NCI-H2196 (cell line): ENCODE measurements at regions not wholly inside any gene's neighbourhood (a gene's known extent, or its start where the extent isn't known, plus 50 kb on each side); places are given as distances from the start of the nearest gene placed in this dataset.

ENCODE experiments used
- DNase-seq: peaks from one replicate; lab custom pipeline; 2025; ENCODE audit not compliant: unreplicated experiment; lab: John Stamatoyannopoulos, UW

DNA sequence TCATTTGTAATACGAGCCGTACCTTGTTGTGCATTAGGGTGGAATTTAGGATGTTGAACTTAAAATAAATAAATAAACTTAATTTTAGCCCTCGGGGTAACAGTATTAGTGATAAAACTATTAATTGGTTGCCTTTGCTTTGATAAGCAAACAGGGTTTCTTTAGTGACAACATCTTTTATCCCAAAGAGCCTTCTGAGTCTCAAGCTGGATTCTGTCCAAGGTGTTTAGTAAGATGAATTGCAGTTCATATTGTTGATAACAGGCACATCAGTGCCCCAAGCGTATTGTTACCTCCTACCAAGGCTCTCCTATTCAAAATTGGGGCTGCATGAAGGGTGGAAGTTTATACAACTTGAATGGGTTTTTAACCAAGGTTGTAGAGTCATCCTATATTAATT lies 144.4 kb upstream of the CELF2 start:
- no peak for DNase-seq

DNA sequence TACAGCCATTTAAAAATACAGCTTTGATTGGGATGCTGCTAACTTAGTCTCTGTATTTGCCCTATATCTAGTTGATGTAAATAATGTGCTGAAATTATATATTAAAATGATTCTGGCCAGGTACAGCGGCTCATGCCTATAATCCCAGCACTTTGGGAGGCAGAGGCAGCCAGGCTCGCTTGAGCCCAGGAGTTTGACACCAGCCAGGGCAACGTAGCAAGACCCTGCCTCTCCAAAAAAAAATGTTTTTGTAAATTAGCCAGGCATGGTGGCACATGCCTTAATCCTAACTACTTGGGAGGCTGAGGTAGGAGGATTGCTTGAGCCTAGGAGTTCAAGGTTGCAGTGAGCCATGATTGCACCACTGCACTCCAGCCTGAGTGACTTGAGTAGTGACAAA lies 143.8 kb upstream of the CELF2 start:
- DNase-seq = no peak

DNA sequence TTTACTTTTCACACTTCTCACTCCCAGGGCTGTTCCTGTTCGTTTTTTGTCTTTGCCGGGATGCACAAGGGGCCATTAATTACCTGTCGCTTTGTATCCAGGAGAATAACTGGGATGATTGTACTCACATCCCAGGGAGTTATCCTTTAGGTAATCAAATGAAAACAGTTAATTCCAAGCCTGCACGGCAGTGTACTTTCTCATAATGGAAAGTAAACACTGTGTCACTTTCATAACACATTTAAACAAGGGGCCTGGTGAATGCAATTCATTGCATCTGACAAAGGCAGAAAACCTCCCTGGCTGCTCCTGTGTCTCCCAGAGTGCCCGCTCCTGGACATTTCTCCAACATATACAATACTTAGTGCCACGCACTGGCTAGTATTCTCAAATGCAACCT lies 138.7 kb upstream of the CELF2 start:
- DNase-seq = no peak

DNA sequence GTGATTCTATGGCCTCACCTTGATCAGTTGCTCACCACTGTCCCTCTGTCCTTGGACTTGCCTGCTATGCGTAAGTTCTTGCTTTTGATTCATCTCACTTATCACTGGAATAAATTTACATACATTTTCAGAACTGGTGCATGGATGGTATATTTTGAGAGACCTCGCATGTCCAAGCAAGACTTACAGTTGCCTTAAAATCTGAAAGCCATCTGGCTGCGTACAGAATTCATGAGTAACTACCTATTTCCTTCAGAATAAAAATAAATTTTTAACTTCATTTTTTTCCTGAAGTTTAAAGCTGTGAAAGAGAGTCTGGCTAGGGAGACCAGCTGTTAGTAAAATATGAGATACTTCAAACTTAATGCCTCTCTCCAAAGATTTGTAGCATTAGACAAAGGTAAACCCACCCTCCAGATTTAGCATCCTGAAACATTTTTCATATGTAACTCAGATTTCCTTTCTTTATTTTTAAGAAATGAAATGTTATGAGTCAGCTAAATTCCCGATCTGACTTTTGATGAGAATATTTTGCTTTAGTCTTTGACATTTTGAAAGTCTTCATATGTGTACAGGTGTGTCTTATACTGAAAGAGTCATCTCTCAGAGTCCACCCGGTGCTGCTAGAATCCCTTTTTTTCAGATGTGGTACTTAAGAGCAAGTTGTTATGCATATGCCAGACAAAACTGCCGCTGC lies 136.4 kb upstream of the CELF2 start:
- DNase-seq = no peak

DNA sequence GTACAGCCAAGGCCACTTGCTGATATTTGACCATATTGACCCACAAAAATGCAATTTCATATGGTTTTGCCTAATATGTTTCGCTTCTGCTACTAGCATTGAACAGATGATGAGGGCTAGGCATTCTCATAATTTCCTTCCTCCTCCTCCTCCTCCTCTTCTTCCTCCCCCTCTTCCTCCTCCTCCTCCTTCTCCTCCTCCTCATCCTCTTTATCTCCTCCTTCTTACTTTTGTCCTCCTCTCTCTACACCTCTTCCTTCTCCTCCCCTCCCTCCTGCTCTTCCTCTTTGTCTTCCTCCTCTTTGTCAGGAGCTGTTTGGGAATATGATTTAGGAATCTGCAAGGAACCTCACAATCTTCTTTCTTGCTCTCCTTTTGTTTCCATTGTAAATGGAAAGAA lies 133.9 kb upstream of the CELF2 start:
- DNase-seq = no peak

DNA sequence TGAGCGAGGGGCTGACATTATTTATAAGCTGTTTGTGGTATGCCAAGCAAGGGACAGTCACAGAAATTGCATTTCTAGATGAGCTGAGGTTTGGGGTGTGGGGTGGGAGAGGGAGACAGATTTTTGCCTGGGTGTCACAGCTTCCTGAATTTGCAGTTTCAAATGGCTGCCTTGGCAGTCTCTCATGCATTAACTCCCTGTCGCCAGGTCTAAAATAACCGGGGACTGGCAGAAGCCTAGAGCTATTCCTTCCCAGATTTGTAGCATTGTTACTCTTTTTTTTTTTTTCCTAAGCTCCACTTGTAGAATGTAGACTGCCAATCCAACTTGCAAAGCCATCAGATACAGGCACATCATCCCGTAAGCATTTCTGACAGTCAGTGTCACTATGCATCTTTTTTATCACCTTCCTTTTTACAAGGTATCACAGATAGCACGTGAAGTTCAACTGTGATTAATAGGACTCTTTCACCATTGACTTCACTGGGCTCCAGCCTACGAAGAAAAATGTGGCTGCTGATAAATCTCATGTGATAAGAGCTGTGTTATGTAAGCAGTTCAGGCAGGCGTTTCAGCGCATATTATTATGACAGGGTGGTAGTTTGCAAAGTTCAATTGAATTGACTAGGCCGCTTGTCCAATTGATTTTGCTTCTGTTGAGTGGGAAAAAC lies 130.7 kb upstream of the CELF2 start:
- DNase-seq = no peak

DNA sequence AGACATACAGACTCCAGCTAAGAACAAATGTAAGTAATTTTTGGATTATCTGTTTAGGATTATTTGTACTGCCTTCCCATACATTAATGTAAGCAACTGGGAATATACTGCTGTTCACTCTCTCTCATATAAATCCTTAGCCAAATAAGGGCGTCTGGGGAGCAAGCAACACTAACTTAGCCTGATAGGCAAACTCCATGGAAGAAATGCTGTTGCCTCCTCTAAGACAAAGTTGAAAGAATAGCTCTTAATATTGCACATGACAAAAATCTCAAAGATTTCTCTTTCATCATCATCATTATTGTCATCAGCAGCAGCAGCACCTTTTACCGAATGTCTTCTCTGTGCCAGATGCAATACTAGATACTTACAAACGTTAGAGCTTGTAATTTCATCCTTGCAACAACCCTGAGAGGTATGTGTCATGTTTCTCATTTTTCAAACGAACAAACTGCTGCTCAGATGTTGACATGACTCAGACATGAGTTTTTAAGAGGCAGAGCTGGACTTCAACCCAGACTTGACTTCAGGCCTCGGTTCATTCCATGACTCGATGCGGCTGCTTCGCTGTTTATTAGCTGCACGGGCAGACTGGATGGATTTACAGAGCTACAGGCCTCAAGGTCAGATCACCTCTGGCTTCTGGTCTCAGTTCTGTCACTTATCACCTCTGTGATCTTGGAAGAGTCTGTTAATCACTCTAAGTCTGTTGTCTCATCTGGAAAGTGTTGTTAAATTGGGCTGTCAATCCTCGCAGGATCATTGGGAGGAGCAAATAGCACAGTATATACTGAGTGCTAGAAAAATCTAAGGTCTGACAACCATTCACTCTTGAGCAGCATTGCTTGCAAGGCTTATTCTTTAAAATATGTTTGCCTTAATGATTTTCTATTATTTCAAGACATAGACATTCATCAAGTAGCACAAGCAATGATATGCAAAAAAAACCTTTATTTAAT lies 126.3 kb upstream of the CELF2 start:
- no peak for DNase-seq

DNA sequence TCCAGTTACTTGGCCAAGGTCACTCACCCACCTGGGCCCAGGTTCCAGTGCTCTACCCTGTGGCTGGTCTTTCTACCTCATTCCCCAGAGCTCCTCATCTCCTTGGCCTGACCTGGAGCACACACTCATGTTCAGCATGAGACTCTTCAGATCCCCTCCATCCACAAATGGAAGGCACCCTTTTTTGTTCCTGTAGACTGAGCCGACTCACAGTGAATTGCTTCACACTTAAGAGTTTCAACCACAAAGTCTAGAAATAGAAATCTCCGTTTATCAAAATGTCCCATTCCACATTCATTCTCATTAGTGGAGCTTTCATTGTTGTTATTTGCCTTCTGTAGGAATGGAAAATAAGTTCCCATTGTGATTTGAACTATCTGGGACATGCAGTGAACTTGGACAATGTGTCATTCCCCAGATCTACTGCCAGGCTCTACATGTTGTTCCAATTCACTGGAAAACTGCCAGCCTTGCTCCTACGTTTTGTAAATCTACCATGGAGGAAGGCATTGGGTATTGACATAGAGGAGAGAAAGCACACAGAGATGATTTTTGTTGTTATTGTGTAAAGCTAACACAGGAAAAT lies 125.3 kb upstream of the CELF2 start:
- no peak for DNase-seq

DNA sequence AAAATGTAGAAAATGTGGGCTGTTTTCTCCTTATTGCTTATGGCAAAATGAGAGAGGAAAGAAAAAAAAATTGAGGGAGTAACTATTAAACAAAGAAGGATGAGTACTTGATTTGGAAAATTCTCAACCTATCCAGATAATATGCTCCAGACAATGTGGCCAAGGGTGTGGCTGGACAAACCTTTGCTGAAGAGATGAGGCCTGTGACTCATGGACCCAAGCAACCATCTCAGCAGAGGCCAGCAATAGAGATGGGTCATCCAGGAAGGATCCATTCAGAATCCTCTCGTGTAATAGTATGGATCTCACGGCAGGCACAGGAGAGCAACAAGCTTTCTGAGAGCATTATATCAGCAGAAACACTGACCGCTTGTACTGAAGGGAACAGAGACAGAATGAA lies 120.3 kb upstream of the CELF2 start:
- DNase-seq = no peak

DNA sequence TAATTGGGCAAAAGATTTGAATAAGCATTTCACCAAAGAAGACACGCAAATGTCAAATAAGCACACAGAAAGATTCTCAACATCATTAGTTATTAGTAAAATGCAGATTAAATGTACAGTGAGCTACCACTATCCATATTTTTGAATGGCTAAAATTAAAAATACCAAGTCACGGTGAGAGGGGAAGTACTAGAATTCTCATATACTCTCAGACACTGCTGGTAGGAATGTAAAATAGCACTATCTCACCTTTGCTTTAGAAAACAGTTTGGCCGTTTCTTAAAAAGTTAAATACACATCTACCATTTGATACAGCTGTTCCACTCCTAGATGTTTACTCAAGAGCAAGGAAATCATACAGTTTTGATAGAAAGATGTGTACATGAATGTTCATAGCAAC lies 115.8 kb upstream of the CELF2 start:
- no peak for DNase-seq

DNA sequence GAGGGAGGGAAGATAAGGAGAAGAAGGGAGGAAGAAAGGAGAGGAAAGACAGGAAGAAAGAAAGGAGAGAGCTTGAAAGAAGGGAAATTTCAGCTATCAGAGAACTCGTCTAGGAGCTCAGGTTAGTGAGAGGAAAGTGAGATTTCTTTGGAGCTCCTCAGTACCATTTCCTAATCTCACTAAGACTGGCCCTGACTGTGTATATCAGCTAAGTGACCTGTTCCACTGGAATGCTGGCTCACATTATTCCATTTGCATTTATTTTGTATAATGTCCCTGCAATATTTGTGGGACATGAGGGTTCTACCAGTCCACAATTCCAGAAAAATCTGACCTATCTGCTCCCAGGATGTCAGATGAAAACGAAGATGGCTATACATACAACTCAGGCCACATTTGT lies 114.7 kb upstream of the CELF2 start:
- no peak for DNase-seq

DNA sequence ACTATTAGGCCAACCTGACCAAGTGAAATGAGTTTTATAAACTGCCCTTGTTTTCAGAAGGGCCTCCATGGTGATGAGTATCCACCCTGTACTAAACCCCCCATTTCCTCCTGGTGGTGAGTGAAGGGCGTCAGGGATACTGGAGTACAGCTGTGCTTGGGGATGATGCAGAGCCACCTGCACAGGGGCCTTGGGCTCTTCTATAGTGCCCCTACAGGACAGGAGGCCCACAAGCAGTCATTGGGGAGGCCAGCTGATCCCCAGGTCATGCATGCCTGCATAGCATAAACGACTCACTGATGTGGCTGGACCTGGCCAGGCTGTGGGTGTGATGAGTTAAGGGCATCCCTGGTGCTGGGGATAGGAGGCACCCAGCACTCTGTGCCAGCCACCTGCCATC lies 114.1 kb upstream of the CELF2 start:
- no peak for DNase-seq

DNA sequence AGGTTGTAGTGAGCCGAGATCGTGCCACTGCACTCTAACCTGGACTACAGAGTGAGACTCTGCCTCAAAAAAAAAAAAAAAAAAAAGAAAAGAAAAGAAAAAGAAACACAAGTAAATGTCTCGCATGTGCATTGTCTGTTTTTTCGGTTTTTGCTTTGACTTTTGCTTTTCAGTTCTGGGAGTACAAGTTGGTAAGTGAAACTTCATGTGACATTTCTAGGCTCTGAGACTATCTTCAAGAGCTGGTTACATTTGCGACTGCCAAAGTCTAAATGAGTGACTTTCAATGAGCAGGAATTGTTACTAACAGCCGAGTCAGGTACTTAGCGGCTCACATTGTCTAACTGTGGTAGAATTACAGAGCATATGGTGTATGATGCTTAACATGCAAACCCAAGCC lies 107.0 kb upstream of the CELF2 start:
- no peak for DNase-seq

DNA sequence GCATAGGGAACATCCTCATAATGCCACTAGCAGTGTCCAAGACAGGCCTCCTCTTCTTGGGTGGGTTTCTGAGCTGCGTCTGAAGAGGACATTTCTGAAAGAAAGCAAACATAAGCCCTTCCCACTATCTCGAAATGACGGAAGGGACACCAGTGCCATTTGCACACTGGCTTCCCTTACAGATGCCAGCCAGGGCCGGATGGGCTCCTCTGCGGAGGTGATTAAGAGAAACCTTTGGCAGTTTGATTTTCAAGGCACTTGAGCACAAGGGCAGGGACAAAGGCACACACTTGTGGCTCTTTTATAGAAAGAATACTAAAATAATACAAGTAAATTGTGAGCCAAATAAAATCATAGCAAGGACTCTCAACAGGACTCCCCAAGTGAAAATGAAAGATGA lies 106.6 kb upstream of the CELF2 start:
- no peak for DNase-seq

DNA sequence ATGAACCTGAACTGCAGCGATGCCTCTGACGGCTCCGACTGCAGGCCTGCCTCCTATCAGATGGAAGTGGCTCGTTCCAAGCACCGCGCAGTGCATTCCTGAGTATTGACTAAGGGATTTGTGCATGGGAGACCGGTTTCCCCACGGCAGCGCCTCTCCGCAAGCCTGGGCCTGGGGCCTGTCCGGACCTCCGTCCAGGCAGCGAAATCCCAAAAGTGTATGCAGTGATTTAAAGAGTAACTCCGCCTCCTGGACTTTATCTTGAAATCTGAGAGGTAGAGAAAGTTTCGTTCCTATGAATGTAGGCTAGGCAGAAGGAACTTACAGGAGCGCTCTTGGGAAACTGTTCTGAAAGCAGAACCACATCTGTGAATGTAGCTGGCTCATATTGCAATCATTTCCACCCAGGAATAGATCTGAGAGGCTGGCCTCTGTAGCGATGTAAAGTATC lies 106.2 kb upstream of the CELF2 start:
- DNase-seq = no peak

DNA sequence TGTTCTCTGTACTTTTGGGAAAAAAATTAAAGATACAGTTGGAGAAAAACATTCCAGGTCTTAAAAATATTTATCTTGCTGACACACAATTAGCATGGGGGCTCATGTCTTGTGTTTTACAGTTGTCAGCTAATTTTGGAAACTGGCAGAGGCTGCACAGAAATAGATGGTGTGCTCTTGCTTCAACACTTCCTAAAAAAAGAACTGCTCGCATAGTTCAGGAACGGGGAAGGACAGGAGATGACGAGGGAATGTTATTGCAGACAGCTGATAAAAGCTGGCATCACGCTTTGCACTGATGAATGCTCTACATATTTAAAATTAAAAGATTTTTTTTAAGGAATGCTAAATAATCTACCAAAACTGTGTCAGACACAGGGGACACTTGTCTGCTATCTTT lies 103.5 kb upstream of the CELF2 start:
- DNase-seq = no peak

DNA sequence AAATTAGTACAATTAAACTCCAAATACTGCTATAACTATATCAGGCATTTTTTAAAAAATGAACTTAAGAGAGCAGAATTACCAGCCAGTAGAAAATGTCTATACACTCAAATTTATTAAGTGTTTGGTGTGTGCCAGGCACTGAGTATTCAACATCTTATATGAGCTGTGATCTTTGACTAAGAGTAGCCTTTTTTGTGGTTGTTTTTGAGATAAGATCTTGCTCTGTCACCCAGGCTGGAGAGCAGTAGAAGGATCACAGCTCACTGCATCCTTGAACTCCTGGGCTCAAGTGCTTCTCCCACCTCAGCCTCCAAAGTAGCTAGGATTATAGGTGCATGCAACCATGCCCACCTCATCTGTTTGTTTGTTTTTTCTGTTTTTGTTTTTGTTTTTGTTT lies 102.5 kb upstream of the CELF2 start:
- DNase-seq = no peak

DNA sequence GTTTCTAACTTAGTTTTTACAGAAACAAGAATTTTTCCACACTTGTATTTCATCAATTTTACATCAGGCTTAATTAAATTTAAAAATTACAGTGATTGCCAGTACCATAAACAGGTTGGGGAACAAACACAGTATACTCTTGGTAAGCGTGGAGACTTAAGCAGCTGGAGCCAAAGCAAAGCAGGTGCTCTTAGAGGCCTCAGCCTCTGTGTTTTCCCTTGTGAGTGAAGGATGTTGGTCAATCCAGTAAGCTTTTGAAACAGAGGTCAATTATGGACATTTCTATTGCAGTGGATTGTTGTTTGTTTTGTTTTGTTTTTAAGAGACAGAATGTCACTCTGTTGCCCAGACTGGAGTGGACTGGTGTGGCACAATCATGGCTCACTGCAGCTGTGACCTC lies 100.6 kb upstream of the CELF2 start:
- DNase-seq = no peak

DNA sequence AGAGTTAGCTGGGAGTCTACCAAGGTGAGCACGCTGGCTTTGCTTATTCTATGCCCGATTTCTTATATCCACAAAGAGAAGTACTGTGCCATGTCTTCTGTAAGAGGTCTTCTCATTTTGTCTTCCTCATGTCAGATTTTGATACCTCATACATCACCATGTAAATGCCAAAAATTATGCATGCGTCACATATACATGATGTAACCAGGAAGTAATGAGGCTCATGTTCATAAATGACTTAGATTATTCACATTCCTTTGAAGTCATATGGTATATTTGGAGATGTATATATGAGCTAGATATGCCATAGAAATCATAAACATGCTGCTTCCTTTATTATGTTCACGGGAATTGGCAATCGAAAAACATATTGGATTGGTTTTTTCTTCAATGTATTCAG lies 97.7 kb upstream of the CELF2 start:
- no peak for DNase-seq

DNA sequence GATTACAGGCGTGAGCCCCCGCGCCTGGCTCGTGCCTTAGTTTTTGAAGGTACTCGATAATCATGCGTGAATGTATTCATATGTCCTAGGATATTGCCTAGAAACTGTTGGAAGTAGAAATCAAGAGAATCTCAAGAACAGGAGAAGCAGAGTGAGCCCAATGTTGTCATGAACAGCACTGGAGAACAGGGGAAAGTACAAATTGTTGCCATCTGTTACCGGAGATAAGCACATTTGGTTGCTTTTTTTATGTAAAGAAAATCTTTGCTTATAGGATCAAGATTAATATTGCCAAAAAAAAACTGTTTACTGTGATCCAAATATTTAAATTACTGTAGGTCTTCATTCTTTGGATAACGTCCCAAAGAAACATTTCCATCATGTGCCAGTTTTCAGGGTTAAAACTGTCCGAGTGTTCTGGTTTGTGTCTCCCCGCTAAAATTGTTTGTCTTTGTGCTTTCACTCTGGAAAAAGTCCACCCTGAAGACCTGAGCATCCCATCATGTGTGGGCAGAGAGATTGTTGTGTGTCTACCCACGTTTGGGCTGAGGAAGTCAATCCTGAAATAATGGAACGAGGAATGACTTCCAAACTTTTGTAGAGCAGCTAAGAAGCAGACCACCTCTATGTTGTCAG lies 95.7 kb upstream of the CELF2 start:
- DNase-seq = no peak

DNA sequence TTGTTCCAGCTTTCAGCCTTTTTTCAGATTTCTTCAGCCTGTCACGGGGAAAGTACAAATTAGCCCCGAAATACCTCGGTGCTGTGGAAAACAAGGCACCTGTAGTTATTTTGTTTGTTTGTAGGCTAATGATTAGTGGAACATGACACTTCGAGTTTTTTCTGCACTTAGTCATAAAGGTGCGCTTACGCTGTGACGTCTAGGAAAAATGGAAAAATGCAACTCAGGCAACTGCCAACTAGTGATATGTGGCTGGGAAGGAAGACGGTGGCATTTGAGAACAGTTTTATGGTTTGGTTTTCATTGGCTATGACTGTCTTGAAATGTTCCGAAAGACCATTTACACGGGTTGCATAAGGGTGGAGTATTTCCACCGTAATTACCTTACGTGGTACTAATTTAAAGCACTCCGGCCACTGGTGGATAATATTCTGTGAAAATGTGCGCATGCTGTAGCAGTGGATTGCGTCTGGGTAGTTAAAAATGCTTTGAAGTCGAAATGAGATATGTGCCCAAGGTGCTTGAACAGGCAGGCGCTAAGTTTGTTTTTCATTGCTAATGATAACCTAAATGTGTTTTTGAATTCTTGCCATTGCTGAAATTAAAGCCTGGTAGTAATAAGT lies 94.5 kb upstream of the CELF2 start:
- DNase-seq = no peak
